Mesenchymal stem cell (in vitro differentiated cells and primary cell): ENCODE measurements at regions not wholly inside any gene's neighbourhood (a gene's known extent, or its start where the extent isn't known, plus 50 kb on each side); places are given as distances from the start of the nearest gene placed in this dataset.
"Not testable (repeated sequence)": the region's sequence is repeated elsewhere in the genome, so short reads cannot be mapped to it uniquely, and the experiment has no call there.

Experiments used
- DNase-seq: peaks from one replicate; pipeline ENCODE4 v3.0.0-alpha.2; 2013
- H2AFZ ChIP-seq: one replicate; pipeline ENCODE4 v1.6.1; 2013; ENCODE audit warnings: low read depth, mild to moderate bottlenecking, control low read depth, inconsistent platforms, low read length, moderate library complexity
- H2AK5ac ChIP-seq: 2 replicates; pipeline ENCODE4 v1.6.1; 2013; ENCODE audit warnings: low read length, moderate library complexity, mild to moderate bottlenecking, inconsistent platforms; ENCODE audit not compliant: severe bottlenecking
- H2BK120ac ChIP-seq: one replicate; pipeline ENCODE4 v1.6.1; 2013; ENCODE audit warnings: low read depth, mild to moderate bottlenecking, inconsistent platforms, low read length, moderate library complexity
- H2BK12ac ChIP-seq, 2 experiments: one replicate each; pipeline ENCODE4 v1.6.1; 2013; ENCODE audit warnings: inconsistent platforms in 2 of 2, low read length in 2 of 2, mild to moderate bottlenecking in 2 of 2, moderate library complexity in 2 of 2, control low read depth in 1 of 2
- H2BK15ac ChIP-seq: one replicate; pipeline ENCODE4 v1.6.1; 2013; ENCODE audit warnings: mild to moderate bottlenecking, low read depth, inconsistent platforms; ENCODE audit not compliant: poor library complexity, severe bottlenecking
- H2BK5ac ChIP-seq: 2 replicates; pipeline ENCODE4 v1.6.1; 2013; ENCODE audit warnings: low read depth, mild to moderate bottlenecking, low read length, control low read depth, inconsistent platforms; ENCODE audit not compliant: poor library complexity, severe bottlenecking
- H3K14ac ChIP-seq, 2 experiments: one replicate each; pipeline ENCODE4 v1.6.1; 2013; ENCODE audit warnings: inconsistent platforms in 2 of 2, low read length in 2 of 2, control low read depth in 1 of 2, mild to moderate bottlenecking in 1 of 2, moderate library complexity in 1 of 2
- H3K18ac ChIP-seq, 2 experiments: one replicate each; pipeline ENCODE4 v1.6.1; 2013; ENCODE audit warnings: inconsistent platforms in 2 of 2, low read length in 2 of 2, control low read depth in 1 of 2, low read depth in 1 of 2, mild to moderate bottlenecking in 1 of 2
- H3K23ac ChIP-seq, 2 experiments: one replicate each; pipeline ENCODE4 v1.6.1; 2013; ENCODE audit warnings: inconsistent platforms in 2 of 2, low read length in 2 of 2, mild to moderate bottlenecking in 2 of 2, moderate library complexity in 2 of 2, control low read depth in 1 of 2
- H3K27ac ChIP-seq: 2 replicates; pipeline ENCODE4 v1.5.1; 2013; ENCODE audit warnings: mild to moderate bottlenecking, moderate library complexity, low read length, control low read depth, inconsistent platforms; ENCODE audit not compliant: poor library complexity, severe bottlenecking
- H3K27me3 ChIP-seq, 2 experiments: 2 replicates each; pipeline versions ENCODE4 v1.6.1 to v1.7.0; 2013; ENCODE audit warnings: low read length in 2 of 2, mild to moderate bottlenecking in 2 of 2, moderate library complexity in 2 of 2, control low read depth in 1 of 2, inconsistent platforms in 1 of 2; ENCODE audit not compliant: control insufficient read depth in 1 of 2, insufficient read depth in 1 of 2
- H3K36me3 ChIP-seq, 2 experiments: 2 replicates each; pipeline versions ENCODE4 v1.6.1 to v1.7.0; 2013; ENCODE audit warnings: low read length in 2 of 2, control low read depth in 1 of 2, inconsistent platforms in 1 of 2, low read depth in 1 of 2, mild to moderate bottlenecking in 1 of 2; ENCODE audit not compliant: insufficient read depth in 2 of 2, control insufficient read depth in 1 of 2
- H3K4ac ChIP-seq, 2 experiments: one replicate each; pipeline ENCODE4 v1.6.1; 2013; ENCODE audit warnings: inconsistent platforms in 2 of 2, low read length in 2 of 2, mild to moderate bottlenecking in 2 of 2, moderate library complexity in 2 of 2, control low read depth in 1 of 2, low read depth in 1 of 2
- H3K4me1 ChIP-seq: 2 replicates; pipeline ENCODE4 v1.6.1; 2013; ENCODE audit warnings: low read depth, low read length, control low read depth; ENCODE audit not compliant: control insufficient read depth, insufficient read depth
- H3K4me2 ChIP-seq: 2 replicates; pipeline ENCODE4 v1.6.1; 2013; ENCODE audit warnings: low read length, mild to moderate bottlenecking, inconsistent platforms; ENCODE audit not compliant: poor library complexity, severe bottlenecking
- H3K4me3 ChIP-seq, 2 experiments: 2 replicates each; pipeline versions ENCODE4 v1.5.1 to v1.7.0; 2013; ENCODE audit warnings: low read length in 2 of 2, mild to moderate bottlenecking in 2 of 2, control low read depth in 1 of 2, low read depth in 1 of 2; ENCODE audit not compliant: insufficient read depth in 1 of 2
- H3K79me1 ChIP-seq: replicated peaks from 2 replicates; pipeline ENCODE4 v1.6.1; 2013; ENCODE audit warnings: mild to moderate bottlenecking, control low read depth, low read length, inconsistent platforms; ENCODE audit not compliant: poor library complexity, severe bottlenecking
- H3K9ac ChIP-seq: 2 replicates; pipeline ENCODE4 v1.7.0; 2013; ENCODE audit warnings: mild to moderate bottlenecking, low read length, moderate library complexity
- H3K9me3 ChIP-seq: 2 replicates; pipeline ENCODE4 v1.7.0; 2013; ENCODE audit warnings: mild to moderate bottlenecking, low read length; ENCODE audit not compliant: control insufficient read depth
- H4K8ac ChIP-seq: one replicate; pipeline ENCODE4 v1.6.1; 2013; ENCODE audit warnings: inconsistent platforms, mild to moderate bottlenecking, low read length, moderate library complexity
- H4K91ac ChIP-seq: one replicate; pipeline ENCODE4 v1.6.1; 2013; ENCODE audit warnings: mild to moderate bottlenecking, low read length, inconsistent platforms
- WGBS: methylation state at CpG from one replicate; pipeline ENCODE4 v1.1.7; 2013; ENCODE audit warnings: mixed read lengths; 5-methylcytosine and 5-hydroxymethylcytosine counted together

- H3K79me1 ChIP-seq = no peaks in the 10 kb centered on the region
- H3K4me3 ChIP-seq = no peak overlapping the region
- no peak overlapping the region for H3K4me2 ChIP-seq
- H3K18ac ChIP-seq = no peak overlapping the region
- no peak overlapping the region for H4K91ac ChIP-seq
- WGBS = 23% methylated on average over 2 of the region's 2 CpGs
- H2BK5ac ChIP-seq = no peak overlapping the region
- H3K27me3 ChIP-seq = no peaks in the 10 kb centered on the region
- no peak overlapping the region for H3K9ac ChIP-seq
- no peak overlapping the region for H2BK120ac ChIP-seq
- H2AK5ac ChIP-seq = no peak overlapping the region
- no peak overlapping the region for H2BK12ac ChIP-seq
- no peak overlapping the region for H2AFZ ChIP-seq
- H3K4ac ChIP-seq = no peak overlapping the region
- no peak for DNase-seq
- H4K8ac ChIP-seq = no peak overlapping the region
- no peak overlapping the region for H3K27ac ChIP-seq
- no peaks in the 10 kb centered on the region for H3K9me3 ChIP-seq
- no peak overlapping the region for H2BK15ac ChIP-seq
- no peak overlapping the region for H3K14ac ChIP-seq
- H3K36me3 ChIP-seq = no peaks in the 10 kb centered on the region
- H3K4me1 ChIP-seq = no peaks in the 10 kb centered on the region
- H3K23ac ChIP-seq = no peak overlapping the region
These were observed 225.1 kb upstream of the CACNA2D1 start for GRCh38 chr7:82668676-82669075.

- Histone ChIP-seq H3K4me1 (no peaks in the 10 kb centered on the region), H2BK120ac (no peak overlapping the region), H3K9me3 (no peaks in the 10 kb centered on the region), H2BK12ac (no peak overlapping the region), H2AFZ (no peak overlapping the region), H3K36me3 (no peaks in the 10 kb centered on the region), H4K91ac (no peak overlapping the region), H3K4me3 (no peak overlapping the region), H3K4me2 (no peak overlapping the region), H3K4ac (no peak overlapping the region), H3K9ac (no peak overlapping the region), H3K14ac (no peak overlapping the region), H3K27ac (no peak overlapping the region), H4K8ac (no peak overlapping the region), H3K79me1 (no peaks in the 10 kb centered on the region), H3K23ac (no peak overlapping the region), H2AK5ac (no peak overlapping the region), H2BK15ac (no peak overlapping the region), H3K18ac (no peak overlapping the region), H3K27me3 (no peaks in the 10 kb centered on the region), H2BK5ac (no peak overlapping the region)
- WGBS = 92% methylated on average over 4 of the region's 5 CpGs
- DNase-seq = no peak
These were observed 222.5 kb upstream of the CACNA2D1 start for GRCh38 chr7:82665966-82666507.

DNA sequence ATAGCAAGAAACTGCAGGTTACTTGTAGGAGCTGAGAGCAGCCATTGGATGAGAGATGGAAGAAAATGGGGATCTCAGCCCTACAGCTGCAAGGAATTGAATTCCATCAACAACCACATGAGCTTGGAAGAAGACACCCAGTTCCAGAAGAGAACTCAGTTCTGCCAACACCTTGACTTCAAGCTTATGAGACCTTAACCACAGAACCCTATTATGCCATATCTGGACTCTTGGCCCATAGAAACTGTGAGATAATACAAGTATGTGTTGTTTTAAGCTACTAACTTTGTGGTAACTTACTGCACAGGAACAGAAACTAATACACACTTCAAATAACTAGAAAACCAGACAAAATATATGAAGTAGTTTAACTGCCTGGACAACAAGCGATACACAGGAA is 212.4 kb upstream of the CACNA2D1 start:
- no CpG with 5 or more reads among the region's 1 CpG for WGBS
- Histone ChIP-seq H3K4me2 (no peak overlapping the region), H4K91ac (no peak overlapping the region), H3K9me3 (no peaks in the 10 kb centered on the region), H2AFZ (no peak overlapping the region), H3K18ac (no peak overlapping the region), H3K23ac (no peak overlapping the region), H3K4me1 (no peaks in the 10 kb centered on the region), H2AK5ac (no peak overlapping the region), H3K14ac (no peak overlapping the region), H3K27me3 (no peaks in the 10 kb centered on the region), H2BK15ac (no peak overlapping the region), H3K9ac (no peak overlapping the region), H2BK12ac (no peak overlapping the region), H2BK5ac (no peak overlapping the region), H3K4ac (no peak overlapping the region), H3K79me1 (no peaks in the 10 kb centered on the region), H3K27ac (no peak overlapping the region), H2BK120ac (no peak overlapping the region), H3K36me3 (no peaks in the 10 kb centered on the region), H3K4me3 (no peak overlapping the region), H4K8ac (no peak overlapping the region)
- no peak for DNase-seq

GRCh38 chr7:82650095-82650494 is 206.5 kb upstream of the CACNA2D1 start:
- H3K27ac ChIP-seq, H2BK5ac ChIP-seq, H3K9ac ChIP-seq, H4K91ac ChIP-seq, H3K4me3 ChIP-seq, H4K8ac ChIP-seq, H3K36me3 ChIP-seq, DNase-seq, H3K4me1 ChIP-seq, H2AK5ac ChIP-seq, H2BK120ac ChIP-seq, H3K9me3 ChIP-seq, H3K4me2 ChIP-seq, H3K23ac ChIP-seq, H3K27me3 ChIP-seq, H3K18ac ChIP-seq, H2BK15ac ChIP-seq, H2BK12ac ChIP-seq, H3K14ac ChIP-seq, H2AFZ ChIP-seq, H3K79me1 ChIP-seq, H3K4ac ChIP-seq: not testable (repeated sequence)
- 94% methylated on average over 10 of the region's 10 CpGs for WGBS
